H9 (cell line): ENCODE measurements at regions not wholly inside any gene's neighbourhood (a gene's known extent, or its start where the extent isn't known, plus 50 kb on each side); places are given as distances from the start of the nearest gene placed in this dataset.

Experiments
- DNase-seq: peaks from one replicate; pipeline ENCODE4 v3.0.0-alpha.2; 2017
- H2AFZ ChIP-seq: one replicate; pipeline ENCODE4 v1.6.1; 2013; ENCODE audit warnings: mild to moderate bottlenecking, low read length, control low read depth, moderate library complexity
- H2AK5ac ChIP-seq: 2 replicates; pipeline ENCODE4 v1.6.1; 2013; ENCODE audit warnings: low read length, control low read depth, mixed read lengths; ENCODE audit not compliant: insufficient read length
- H2BK120ac ChIP-seq: one replicate; pipeline ENCODE4 v1.6.1; 2013; ENCODE audit warnings: low read depth, mild to moderate bottlenecking, low read length, control low read depth, inconsistent platforms; ENCODE audit not compliant: poor library complexity, severe bottlenecking
- H2BK12ac ChIP-seq: 2 replicates; pipeline ENCODE4 v1.6.1; 2013; ENCODE audit warnings: low read length, control low read depth, mixed read lengths, low read depth; ENCODE audit not compliant: insufficient read length
- H2BK15ac ChIP-seq: 2 replicates; pipeline ENCODE4 v1.6.1; 2013; ENCODE audit warnings: low read depth, low read length, control low read depth
- H2BK20ac ChIP-seq: one replicate; pipeline ENCODE4 v1.6.1; 2013; ENCODE audit warnings: low read depth, mild to moderate bottlenecking, low read length, control low read depth, inconsistent platforms; ENCODE audit not compliant: poor library complexity, severe bottlenecking
- H2BK5ac ChIP-seq: 2 replicates; pipeline ENCODE4 v1.6.1; 2013; ENCODE audit warnings: low read length, control low read depth, mixed read lengths; ENCODE audit not compliant: insufficient read length
- H3K14ac ChIP-seq: 2 replicates; pipeline ENCODE4 v1.6.1; 2013; ENCODE audit warnings: low read length, control low read depth; ENCODE audit not compliant: insufficient read depth
- H3K18ac ChIP-seq: 2 replicates; pipeline ENCODE4 v1.6.1; 2013; ENCODE audit warnings: low read depth, mild to moderate bottlenecking, mixed read lengths, low read length, control low read depth; ENCODE audit not compliant: insufficient read length
- H3K23ac ChIP-seq: 2 replicates; pipeline ENCODE4 v1.6.1; 2013; ENCODE audit warnings: low read length, control low read depth, mixed read lengths, low read depth; ENCODE audit not compliant: insufficient read length
- H3K23me2 ChIP-seq: 2 replicates; pipeline ENCODE4 v1.6.1; 2013; ENCODE audit warnings: low read depth, mild to moderate bottlenecking, mixed read lengths, low read length, control low read depth; ENCODE audit not compliant: insufficient read length, poor library complexity, severe bottlenecking
- H3K27ac ChIP-seq: 2 replicates; pipeline ENCODE4 v1.5.1; 2013; ENCODE audit warnings: low read length, control low read depth, mixed read lengths, low read depth; ENCODE audit not compliant: insufficient read length
- H3K27me3 ChIP-seq: 2 replicates; pipeline ENCODE4 v1.6.1; 2013; ENCODE audit warnings: low read length, control low read depth, inconsistent platforms; ENCODE audit not compliant: insufficient read depth
- H3K4ac ChIP-seq: 2 replicates; pipeline ENCODE4 v1.6.1; 2013; ENCODE audit warnings: low read depth, mild to moderate bottlenecking, control low read depth, inconsistent platforms, low read length, moderate library complexity
- H3K4me1 ChIP-seq: 2 replicates; pipeline ENCODE4 v1.6.1; 2013; ENCODE audit warnings: low read length, control low read depth, inconsistent platforms; ENCODE audit not compliant: insufficient read depth
- H3K4me2 ChIP-seq: 2 replicates; pipeline ENCODE4 v1.6.1; 2013; ENCODE audit warnings: low read length, control low read depth, mixed read lengths; ENCODE audit not compliant: insufficient read length, insufficient read depth
- H3K56ac ChIP-seq: 2 replicates; pipeline ENCODE4 v1.6.1; 2013; ENCODE audit warnings: low read depth, mild to moderate bottlenecking, mixed read lengths, low read length, control low read depth; ENCODE audit not compliant: insufficient read length
- H3K79me1 ChIP-seq: 2 replicates; pipeline ENCODE4 v1.6.1; 2013; ENCODE audit warnings: low read depth, mild to moderate bottlenecking, moderate library complexity, low read length, control low read depth, inconsistent platforms; ENCODE audit not compliant: insufficient read depth, poor library complexity, severe bottlenecking
- H3K79me2 ChIP-seq: 2 replicates; pipeline ENCODE4 v1.6.1; 2013; ENCODE audit warnings: low read length, control low read depth, inconsistent platforms; ENCODE audit not compliant: insufficient read depth
- H3K9ac ChIP-seq: 2 replicates; pipeline ENCODE4 v1.6.1; 2013; ENCODE audit warnings: low read length, control low read depth, mixed read lengths; ENCODE audit not compliant: insufficient read length; ENCODE audit errors: extremely low read depth
- H3K9me3 ChIP-seq: one replicate; pipeline ENCODE4 v1.6.1; 2013; ENCODE audit warnings: low read depth, low read length, inconsistent platforms; ENCODE audit not compliant: control insufficient read depth
- H3T11ph ChIP-seq: one replicate; pipeline ENCODE4 v1.6.1; 2013; ENCODE audit warnings: mild to moderate bottlenecking, low read length, control low read depth, inconsistent platforms
- H4K20me1 ChIP-seq: one replicate; pipeline ENCODE4 v1.6.1; 2013; ENCODE audit not compliant: control insufficient read depth, insufficient read length, insufficient read depth
- H4K5ac ChIP-seq: 2 replicates; pipeline ENCODE4 v1.6.1; 2013; ENCODE audit warnings: low read depth, mild to moderate bottlenecking, mixed read lengths, low read length, control low read depth; ENCODE audit not compliant: insufficient read length
- H4K8ac ChIP-seq: replicated peaks from 2 replicates; pipeline ENCODE4 v1.6.1; 2013; ENCODE audit warnings: low read length, control low read depth, mixed read lengths, low read depth; ENCODE audit not compliant: insufficient read length
- H4K91ac ChIP-seq: 2 replicates; pipeline ENCODE4 v1.6.1; 2013; ENCODE audit warnings: low read depth, mild to moderate bottlenecking, moderate library complexity, mixed read lengths, low read length, control low read depth; ENCODE audit not compliant: insufficient read length
- H3K27ac Mint-ChIP-seq, 3 experiments: 2 replicates in 2 of 3; 3 replicates in 1 of 3; pipeline ENCODE4 v1.8.0; 2020 to 2021; ENCODE audit warnings: mixed read lengths in 3 of 3, mild to moderate bottlenecking in 1 of 3, moderate library complexity in 1 of 3
- H3K27me3 Mint-ChIP-seq: 2 replicates; pipeline ENCODE4 v1.8.0; 2021; ENCODE audit warnings: low read depth, mild to moderate bottlenecking, moderate library complexity, mixed read lengths
- H3K36me3 Mint-ChIP-seq, 3 experiments: 2 replicates in 2 of 3; 3 replicates in 1 of 3; pipeline ENCODE4 v1.8.0; 2020 to 2021; ENCODE audit warnings: low read depth in 3 of 3, mixed read lengths in 3 of 3; ENCODE audit not compliant: insufficient read depth in 1 of 3
- H3K4me1 Mint-ChIP-seq, 2 experiments: 2 replicates each; pipeline ENCODE4 v1.8.0; 2020; ENCODE audit warnings: mixed read lengths in 2 of 2
- H3K4me3 Mint-ChIP-seq, 2 experiments: 2 replicates in 1 of 2; 3 replicates in 1 of 2; pipeline ENCODE4 v1.8.0; 2020 to 2021; ENCODE audit warnings: mild to moderate bottlenecking in 2 of 2, mixed read lengths in 2 of 2, moderate library complexity in 1 of 2
- H3K9me3 Mint-ChIP-seq, 2 experiments: 2 replicates in 1 of 2; 3 replicates in 1 of 2; pipeline ENCODE4 v1.8.0; 2020; ENCODE audit warnings: mild to moderate bottlenecking in 2 of 2, mixed read lengths in 2 of 2, moderate library complexity in 1 of 2
- CTCF ChIP-seq: fragments of 200-600 bp; sonication (generic); conservative IDR thresholded peaks from 3 replicates; pipeline ENCODE4 v1.8.0; 2021; ENCODE audit warnings: antibody characterized with exemption, mild to moderate bottlenecking
- WGBS: extraction: QIAGEN DNeasy Blood & Tissue Kit; methylation state at CpG from one replicate; pipeline ENCODE4 v1.1.7; 2013; ENCODE audit warnings: missing lambda C conversion rate, low lambda C conversion rate, mixed read lengths; ENCODE audit not compliant: insufficient read length; ENCODE audit errors: extremely low coverage; 5-methylcytosine and 5-hydroxymethylcytosine counted together

- no peak overlapping the region for H4K8ac ChIP-seq
- no peak overlapping the region for H3K4me2 ChIP-seq
- no peak overlapping the region for H3K18ac ChIP-seq
- H3K9ac ChIP-seq = no peak overlapping the region
- Mint-ChIP-seq H3K36me3 (peaks cover 5 to 8% (median 6%) of the 10 kb centered on the region in 3 experiments; a peak in 5 of 7 replicates), H3K27ac (peak overlapping the region in 1 of 3 experiments; percentile 34; a peak in 4 of 7 replicates), H3K4me1 (peaks cover 25 to 33% of the 10 kb centered on the region in 2 experiments), H3K27me3 (no peaks in the 10 kb centered on the region), H3K9me3 (peaks cover 8 to 9% of the 10 kb centered on the region in 2 experiments; a peak in 4 of 5 replicates), H3K4me3 (no peak overlapping the region)
- no peak overlapping the region for H2AK5ac ChIP-seq
- H3K4ac ChIP-seq = no peak overlapping the region
- H4K5ac ChIP-seq = no peak overlapping the region
- peaks cover 7% of the 10 kb centered on the region; the same call in 1 of the 2 replicates for H3K4me1 ChIP-seq
- no peak for DNase-seq
- no peak overlapping the region for H2BK15ac ChIP-seq
- H3K27ac ChIP-seq = no peak overlapping the region
- no peak overlapping the region for H3K56ac ChIP-seq
- H4K20me1 ChIP-seq = no peaks in the 10 kb centered on the region
- no peak overlapping the region for H2BK12ac ChIP-seq
- no peak overlapping the region for H2BK5ac ChIP-seq
- H3K9me3 ChIP-seq = no peaks in the 10 kb centered on the region
- no peaks in the 10 kb centered on the region for H3K79me2 ChIP-seq
- H3K23ac ChIP-seq = no peak overlapping the region
- no peaks in the 10 kb centered on the region for H3K23me2 ChIP-seq
- H3K14ac ChIP-seq = no peak overlapping the region
- no peak overlapping the region for H2BK20ac ChIP-seq
- TF ChIP-seq CTCF = no peak
- no peak overlapping the region for H2AFZ ChIP-seq
- H3K79me1 ChIP-seq = no peaks in the 10 kb centered on the region
- H2BK120ac ChIP-seq = no peak overlapping the region
- no CpG with 5 or more reads among the region's 3 CpGs for WGBS
- no peak overlapping the region for H3T11ph ChIP-seq
- no peak overlapping the region for H4K91ac ChIP-seq
- H3K27me3 ChIP-seq = no peaks in the 10 kb centered on the region
These were observed 92.2 kb upstream of the INTU start for GRCh38 chr4:127540497-127541025.
